IMR-90 (cell line): ENCODE measurements at regions not wholly inside any gene's neighbourhood (a gene's known extent, or its start where the extent isn't known, plus 50 kb on each side); places are given as distances from the start of the nearest gene placed in this dataset.
"Not testable (repeated sequence)": the region's sequence is repeated elsewhere in the genome, so short reads cannot be mapped to it uniquely, and the experiment has no call there.

Experiments
- ATAC-seq: fragments of 200-7000 bp; cut with Tn5 transposase; 2 replicates; pipeline ENCODE4 v1.9.1; 2020; ENCODE audit warnings: low read depth, mild to moderate bottlenecking, moderate library complexity
- BruUV-seq: library from RNA; stranded (reverse); fragments of 400-500 nt; replicated peaks from 2 replicates; lab custom pipeline; 2021; lab: Mats Ljungman, UMichigan
- CTCF ChIA-PET: fragments of 300-600 bp; formaldehyde crosslinking; extraction: SDS; loops from one replicate; lab custom pipeline; 2021; ENCODE audit warnings: antibody characterized with exemption; lab: Yijun Ruan, JAX
- POLR2A ChIA-PET: fragments of 300-600 bp; sonication (Branson Sonifier 250); formaldehyde crosslinking; loops from one replicate; lab custom pipeline; 2022; ENCODE audit warnings: antibody characterized with exemption; ENCODE audit not compliant: unreplicated experiment; lab: Charles Lee
- DNase-seq: peaks from one replicate; pipeline ENCODE4 v3.0.0; 2013
- H2AFZ ChIP-seq: replicated peaks from 2 replicates; pipeline ENCODE3; 2013; ENCODE audit warnings: low read length, mild to moderate bottlenecking; ENCODE audit not compliant: poor library complexity
- H2AK5ac ChIP-seq: 2 replicates; pipeline ENCODE4 v1.6.1; 2013; ENCODE audit warnings: low read depth, low read length, inconsistent platforms
- H2AK9ac ChIP-seq: replicated peaks from 2 replicates; pipeline ENCODE3; 2013; ENCODE audit warnings: mild to moderate bottlenecking, low read depth, low read length, moderate library complexity; ENCODE audit not compliant: poor library complexity
- H2BK120ac ChIP-seq: 2 replicates; pipeline ENCODE4 v1.6.1; 2013; ENCODE audit warnings: low read depth, low read length, inconsistent platforms
- H2BK15ac ChIP-seq: 3 replicates; pipeline ENCODE4 v1.6.1; 2013; ENCODE audit warnings: low read depth, low read length, inconsistent platforms
- H2BK20ac ChIP-seq: 2 replicates; pipeline ENCODE4 v1.6.1; 2013; ENCODE audit warnings: low read depth, mild to moderate bottlenecking, inconsistent platforms, low read length, moderate library complexity
- H2BK5ac ChIP-seq: 2 replicates; pipeline ENCODE4 v1.6.1; 2013; ENCODE audit warnings: mild to moderate bottlenecking, low read depth, low read length, inconsistent platforms; ENCODE audit not compliant: poor library complexity, severe bottlenecking
- H3K14ac ChIP-seq: replicated peaks from 2 replicates; pipeline ENCODE4 v1.6.1; 2013; ENCODE audit warnings: low read depth, low read length, inconsistent platforms
- H3K18ac ChIP-seq: 2 replicates; pipeline ENCODE4 v1.6.1; 2013; ENCODE audit warnings: low read depth, low read length, control low read depth
- H3K23ac ChIP-seq: 2 replicates; pipeline ENCODE4 v1.6.1; 2013; ENCODE audit warnings: low read depth, low read length, inconsistent platforms
- H3K27ac ChIP-seq: 2 replicates; pipeline ENCODE4 v1.5.1; 2013; ENCODE audit warnings: mild to moderate bottlenecking, control low read depth, low read length; ENCODE audit not compliant: insufficient read depth
- H3K27me3 ChIP-seq: 2 replicates; pipeline ENCODE4 v1.6.1; 2013; ENCODE audit warnings: low read length; ENCODE audit not compliant: control insufficient read depth, insufficient read depth
- H3K36me3 ChIP-seq: 2 replicates; pipeline ENCODE4 v1.6.1; 2013; ENCODE audit warnings: low read length, mixed read lengths; ENCODE audit not compliant: control insufficient read depth, insufficient read depth
- H3K4ac ChIP-seq: 2 replicates; pipeline ENCODE4 v1.6.1; 2013; ENCODE audit warnings: low read depth, low read length, inconsistent platforms
- H3K4me1 ChIP-seq: 2 replicates; pipeline ENCODE4 v1.6.1; 2013; ENCODE audit warnings: low read length, mixed read lengths; ENCODE audit not compliant: control insufficient read depth, insufficient read depth
- H3K4me2 ChIP-seq: 2 replicates; pipeline ENCODE4 v1.6.1; 2013; ENCODE audit warnings: low read depth, mild to moderate bottlenecking, control low read depth, low read length, moderate library complexity
- H3K4me3 ChIP-seq: 2 replicates; pipeline ENCODE4 v1.5.1; 2013; ENCODE audit warnings: low read depth, mild to moderate bottlenecking, control low read depth, low read length, moderate library complexity; ENCODE audit not compliant: insufficient read depth
- H3K56ac ChIP-seq: 2 replicates; pipeline ENCODE4 v1.6.1; 2013; ENCODE audit warnings: low read length, inconsistent platforms; ENCODE audit not compliant: insufficient read depth; ENCODE audit errors: extremely low read depth
- H3K79me1 ChIP-seq, 2 experiments: 2 replicates each; pipeline ENCODE4 v1.6.1; 2013; ENCODE audit warnings: low read length in 2 of 2, inconsistent platforms in 1 of 2, low read depth in 1 of 2
- H3K9ac ChIP-seq: 2 replicates; pipeline ENCODE4 v1.6.1; 2013; ENCODE audit warnings: low read depth, low read length, control low read depth
- H3K9me1 ChIP-seq: 2 replicates; pipeline ENCODE4 v1.6.1; 2013; ENCODE audit warnings: low read length, inconsistent platforms; ENCODE audit not compliant: insufficient read depth
- H3K9me3 ChIP-seq: 2 replicates; pipeline ENCODE4 v1.6.1; 2013; ENCODE audit warnings: low read length; ENCODE audit not compliant: control insufficient read depth, insufficient read depth
- H4K20me1 ChIP-seq: 2 replicates; pipeline ENCODE4 v1.6.1; 2013; ENCODE audit warnings: low read length, inconsistent platforms; ENCODE audit not compliant: insufficient read depth
- H4K5ac ChIP-seq: 2 replicates; pipeline ENCODE4 v1.6.1; 2013; ENCODE audit warnings: mild to moderate bottlenecking, low read depth, low read length, control low read depth
- H4K8ac ChIP-seq, 2 experiments: 2 replicates each; pipeline ENCODE4 v1.6.1; 2013; ENCODE audit warnings: low read depth in 2 of 2, low read length in 2 of 2, control low read depth in 1 of 2, inconsistent platforms in 1 of 2
- H4K91ac ChIP-seq: 2 replicates; pipeline ENCODE4 v1.6.1; 2013; ENCODE audit warnings: low read depth, low read length, inconsistent platforms; ENCODE audit not compliant: insufficient read depth
- WGBS, 2 experiments: methylation state at CpG; one replicate each; pipeline versions ENCODE4 v1.1.5 to v1.1.7; 2013; ENCODE audit warnings: missing lambda C conversion rate in 2 of 2; ENCODE audit not compliant: insufficient read length in 1 of 2; ENCODE audit errors: extremely low coverage in 2 of 2; 5-methylcytosine and 5-hydroxymethylcytosine counted together
- dilution Hi-C: fragments of 300-500 bp; cut with HindIII; formaldehyde crosslinking; loops from one replicate; pipeline ENCODE4 v1.14.3; 2018; ENCODE audit warnings: low sequenced_read_pairs; ENCODE audit not compliant: unreplicated experiment
- in situ Hi-C: fragments of 300-500 bp; cut with MboI; formaldehyde crosslinking; loops from 3 replicates; pipeline ENCODE4 v1.14.3; 2019; ENCODE audit warnings: low sequenced_read_pairs, inconsistent platforms, mixed read lengths
- intact Hi-C: fragments of 100-400 bp; cut with micrococcal nuclease; formaldehyde crosslinking; loops from 2 replicates; pipeline ENCODE4 v1.10.0; 2022

- H2AK9ac ChIP-seq, H3K4ac ChIP-seq, H2BK5ac ChIP-seq, H3K4me3 ChIP-seq, H2AFZ ChIP-seq, H3K36me3 ChIP-seq, dilution Hi-C loops, H2BK15ac ChIP-seq, H3K4me1 ChIP-seq, H3K18ac ChIP-seq, CTCF ChIA-PET, H2BK20ac ChIP-seq, H3K23ac ChIP-seq, in situ Hi-C loops, H3K14ac ChIP-seq, H4K8ac ChIP-seq, H3K9me3 ChIP-seq, H3K4me2 ChIP-seq, H3K27me3 ChIP-seq, H3K9ac ChIP-seq, H4K91ac ChIP-seq, DNase-seq, POLR2A ChIA-PET, H4K5ac ChIP-seq, ATAC-seq, H4K20me1 ChIP-seq, H2AK5ac ChIP-seq, H3K56ac ChIP-seq, H2BK120ac ChIP-seq, H3K27ac ChIP-seq, BruUV-seq, H3K9me1 ChIP-seq, intact Hi-C loops, H3K79me1 ChIP-seq: not testable (repeated sequence)
- WGBS, 2 experiments, result no CpG with 5 or more reads among the region's 2 CpGs
These were observed 113.0 kb upstream of the FOXN2 start for GRCh38 chr2:48201435-48201834.
